NT2/D1 (cell line): ENCODE measurements at regions not wholly inside any gene's neighbourhood (a gene's known extent, or its start where the extent isn't known, plus 50 kb on each side); places are given as distances from the start of the nearest gene placed in this dataset.

ENCODE experiments used
- SUZ12 ChIP-seq: IDR thresholded peaks from 2 replicates; pipeline ENCODE4 v1.6.1; 2011; ENCODE audit not compliant: insufficient read length, insufficient read depth; ENCODE audit errors: extremely low read depth
- YY1 ChIP-seq: IDR thresholded peaks from 2 replicates; pipeline ENCODE4 v1.6.1; 2011; ENCODE audit not compliant: insufficient read length, insufficient read depth
- ZNF274 ChIP-seq: IDR thresholded peaks from 2 replicates; pipeline ENCODE4 v1.6.1; 2011; ENCODE audit warnings: mild to moderate bottlenecking, low read depth, low read length

GRCh38 chr14:62470935-62471334 lies 574.3 kb downstream of the KCNH5 start:
- TF ChIP-seq ZNF274 (no peak), SUZ12 (no peak), YY1 (no peak)
